ENCODE measurements at regions not wholly inside any gene's neighbourhood (a gene's known extent, or its start where the extent isn't known, plus 50 kb on each side); places are given as distances from the start of the nearest gene placed in this dataset.
"Not testable (repeated sequence)": the region's sequence is repeated elsewhere in the genome, so short reads cannot be mapped to it uniquely, and the experiment has no call there.

- DNase-seq (ENCODE audit: low read depth) = no peak
Observed at GRCh38 chrX:122047261-122047660, 999.9 kb downstream of the GLUD2 start.

- DNase-seq (ENCODE audit: low read depth) = no peak
Observed at GRCh38 chrX:122055460-122055859, 1008.0 kb downstream of the GLUD2 start.

- DNase-seq (ENCODE audit: low read depth) = no peak
Observed at GRCh38 chrX:122055979-122056715, 1008.7 kb downstream of the GLUD2 start.

- DNase-seq (ENCODE audit: low read depth) = no peak
Observed at GRCh38 chrX:122076241-122076640, 1028.8 kb downstream of the GLUD2 start.

GRCh38 chrX:122078079-122078478, 1030.7 kb downstream of the GLUD2 start:
- DNase-seq (ENCODE audit: low read depth) = no peak

GRCh38 chrX:122087341-122087740, 1039.9 kb downstream of the GLUD2 start:
- no peak for DNase-seq (ENCODE audit: low read depth)

- no peak for DNase-seq (ENCODE audit: low read depth)
Observed at GRCh38 chrX:122091571-122091970, 1044.2 kb downstream of the GLUD2 start.

GRCh38 chrX:122092360-122092759, 1045.0 kb downstream of the GLUD2 start:
- no peak for DNase-seq (ENCODE audit: low read depth)

GRCh38 chrX:122092978-122093377, 1045.6 kb downstream of the GLUD2 start:
- DNase-seq (ENCODE audit: low read depth) = no peak

GRCh38 chrX:122094611-122095010, 1047.2 kb downstream of the GLUD2 start:
- DNase-seq (ENCODE audit: low read depth) = no peak

GRCh38 chrX:122113376-122113775, 1066.0 kb downstream of the GLUD2 start:
- DNase-seq (ENCODE audit: low read depth) = no peak

GRCh38 chrX:122113896-122114295, 1066.5 kb downstream of the GLUD2 start:
- DNase-seq (ENCODE audit: low read depth) = no peak

GRCh38 chrX:122115604-122116003, 1068.2 kb downstream of the GLUD2 start:
- no peak for DNase-seq (ENCODE audit: low read depth)

- no peak for DNase-seq (ENCODE audit: low read depth)
Observed at GRCh38 chrX:122119361-122119760, 1064.7 kb upstream of the GRIA3 start.

GRCh38 chrX:122122274-122122673, 1061.8 kb upstream of the GRIA3 start:
- DNase-seq (ENCODE audit: low read depth) = no peak

GRCh38 chrX:122133478-122133877, 1050.6 kb upstream of the GRIA3 start:
- DNase-seq (ENCODE audit: low read depth) = no peak

GRCh38 chrX:122134291-122134690, 1049.8 kb upstream of the GRIA3 start:
- DNase-seq (ENCODE audit: low read depth) = no peak

GRCh38 chrX:122135070-122135469, 1049.0 kb upstream of the GRIA3 start:
- no peak for DNase-seq (ENCODE audit: low read depth)

GRCh38 chrX:122140219-122140618, 1043.9 kb upstream of the GRIA3 start:
- DNase-seq (ENCODE audit: low read depth) = not testable (repeated sequence)

- DNase-seq (ENCODE audit: low read depth) = no peak
Observed at GRCh38 chrX:122154019-122154418, 1030.1 kb upstream of the GRIA3 start.

- DNase-seq (ENCODE audit: low read depth) = no peak
Observed at GRCh38 chrX:122168241-122168640, 1015.8 kb upstream of the GRIA3 start.

GRCh38 chrX:122184791-122185190, 999.3 kb upstream of the GRIA3 start:
- DNase-seq (ENCODE audit: low read depth) = no peak

- no peak for DNase-seq (ENCODE audit: low read depth)
Observed at GRCh38 chrX:122187069-122187713, 996.9 kb upstream of the GRIA3 start.

GRCh38 chrX:122188751-122189150, 995.3 kb upstream of the GRIA3 start:
- no peak for DNase-seq (ENCODE audit: low read depth)

Measured in stimulated activated CD8-positive, alpha-beta memory T cell treated with anti-CD3 and anti-CD28 coated beads, Interleukin-12 subunit alpha, Interleukin-12 subunit beta, amount 100 ng/mL, for 1 hour (primary cell).